ENCODE measurements at regions not wholly inside any gene's neighbourhood (a gene's known extent, or its start where the extent isn't known, plus 50 kb on each side); places are given as distances from the start of the nearest gene placed in this dataset.

DNA sequence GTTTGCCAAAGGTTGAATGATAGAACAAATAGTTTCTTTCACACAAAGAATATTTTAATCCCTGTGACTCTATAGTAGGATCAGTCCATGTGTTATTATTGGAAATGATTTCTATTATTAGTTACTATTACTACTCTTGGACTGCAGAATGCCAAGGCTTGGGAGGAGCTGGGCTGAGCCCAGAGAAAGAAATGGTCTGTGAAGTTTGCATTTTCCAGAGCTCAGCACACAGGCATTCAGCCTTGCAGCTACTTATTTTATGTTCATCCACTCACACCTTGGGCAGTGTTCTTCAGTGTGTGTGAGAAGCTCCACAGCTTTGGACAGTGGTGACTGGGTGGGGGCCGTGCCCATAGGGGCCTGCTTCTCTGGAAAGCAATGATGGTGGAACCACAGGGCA is 583.1 kb downstream of the CCDC171 start:
- no peak for DNase-seq

DNA sequence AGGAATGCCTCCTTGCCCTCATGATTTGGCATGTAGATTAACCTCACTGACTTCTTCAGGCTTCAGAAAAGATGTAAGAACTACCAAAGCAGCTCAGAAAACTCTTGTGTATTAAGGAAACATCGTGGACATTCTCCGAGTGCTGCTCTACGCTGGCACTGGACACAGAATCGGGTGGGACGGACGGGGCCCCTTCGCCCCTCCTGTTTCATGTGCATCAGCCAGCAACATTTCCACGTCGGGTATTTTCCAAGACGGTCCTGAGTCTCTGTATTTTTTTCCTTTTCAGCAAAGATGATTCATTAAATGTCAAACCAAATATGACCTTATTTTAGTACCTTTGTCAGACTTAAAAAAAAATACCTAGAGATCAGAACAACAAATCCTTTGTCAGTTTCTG is 583.6 kb downstream of the CCDC171 start:
- no peak for DNase-seq

DNA sequence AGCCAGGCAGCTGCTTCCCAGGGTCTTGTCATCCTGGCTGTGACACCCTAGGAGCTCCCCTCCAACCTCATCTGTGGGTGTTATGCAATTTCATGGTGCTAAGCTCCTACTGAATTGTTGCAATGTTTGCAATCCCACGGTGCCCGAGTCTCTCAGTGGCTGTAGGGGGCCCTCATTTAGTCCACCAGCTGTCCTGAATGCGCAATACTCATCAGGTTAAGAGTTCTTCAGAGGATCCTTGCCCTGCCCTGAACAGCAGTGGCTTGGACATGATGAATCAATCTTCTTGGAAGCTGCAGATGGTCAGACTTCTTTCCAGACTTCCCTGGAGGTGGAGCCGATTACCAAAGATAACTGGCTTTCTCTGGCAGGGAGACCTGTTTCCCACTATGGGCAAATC is 584.1 kb downstream of the CCDC171 start:
- DNase-seq, result no peak

DNA sequence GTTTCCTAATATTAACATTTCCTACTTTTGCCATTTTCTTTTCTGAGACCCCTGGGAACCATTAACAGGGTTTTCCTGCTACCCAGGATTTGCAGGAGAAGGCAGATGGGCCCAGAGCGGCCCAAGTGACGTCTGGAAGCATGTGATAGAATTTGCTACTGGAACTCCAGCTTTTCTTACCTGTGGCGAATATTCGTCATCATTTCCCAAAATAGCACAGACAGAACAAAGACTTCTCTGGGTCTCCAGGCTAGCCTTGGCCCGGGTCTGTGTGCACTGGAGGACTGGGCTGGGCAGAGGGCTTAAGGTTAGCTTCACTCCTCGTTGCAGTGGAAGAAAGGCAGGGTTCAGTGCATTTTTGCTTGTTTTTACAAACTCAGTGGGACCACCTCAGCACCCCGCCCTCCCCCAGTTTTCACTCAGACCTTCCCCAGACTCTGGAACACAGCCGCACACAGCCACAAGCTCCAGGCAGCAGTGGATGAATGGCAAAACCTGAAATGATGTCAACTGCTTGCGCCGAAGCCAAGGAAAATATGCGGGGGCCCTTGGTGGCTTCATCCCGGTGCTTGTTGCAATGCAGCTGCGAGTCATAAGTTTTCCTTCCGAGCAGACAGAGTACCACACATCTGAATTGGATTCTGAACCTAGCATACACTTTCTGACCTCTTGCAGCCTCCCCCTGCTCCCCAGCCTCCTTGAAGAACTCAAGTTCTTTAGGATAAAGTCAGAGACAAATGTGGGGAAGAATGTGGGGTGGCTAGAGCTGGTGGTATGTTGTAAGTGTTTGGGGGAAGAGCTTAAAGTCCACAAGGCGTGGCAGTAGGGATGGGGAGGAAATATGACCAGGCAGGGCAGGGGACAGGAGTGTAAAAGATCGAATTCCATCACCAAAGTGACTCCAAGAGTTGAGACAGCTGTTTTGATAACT is 586.0 kb downstream of the CCDC171 start:
- no peak for DNase-seq

DNA sequence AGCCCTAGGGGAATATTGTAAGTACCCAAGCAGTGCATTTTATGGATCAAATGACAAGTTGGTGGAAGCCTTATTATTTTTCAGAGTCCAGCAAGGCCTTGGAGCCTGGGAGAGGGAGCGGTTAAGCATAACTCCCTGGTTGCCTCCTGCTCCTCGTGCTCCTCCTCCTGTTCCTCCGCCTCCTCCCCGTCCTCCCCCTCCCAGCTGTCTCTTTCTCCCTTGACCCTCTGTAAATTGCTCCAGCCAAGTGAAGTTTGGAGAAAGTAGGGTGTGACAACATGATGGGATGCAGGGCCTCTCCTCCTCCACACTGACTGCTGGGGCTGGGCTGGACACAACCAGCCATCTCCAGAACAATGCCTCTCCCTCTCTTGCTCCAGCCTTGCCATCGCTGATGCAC is 586.9 kb downstream of the CCDC171 start:
- DNase-seq, result no peak

DNA sequence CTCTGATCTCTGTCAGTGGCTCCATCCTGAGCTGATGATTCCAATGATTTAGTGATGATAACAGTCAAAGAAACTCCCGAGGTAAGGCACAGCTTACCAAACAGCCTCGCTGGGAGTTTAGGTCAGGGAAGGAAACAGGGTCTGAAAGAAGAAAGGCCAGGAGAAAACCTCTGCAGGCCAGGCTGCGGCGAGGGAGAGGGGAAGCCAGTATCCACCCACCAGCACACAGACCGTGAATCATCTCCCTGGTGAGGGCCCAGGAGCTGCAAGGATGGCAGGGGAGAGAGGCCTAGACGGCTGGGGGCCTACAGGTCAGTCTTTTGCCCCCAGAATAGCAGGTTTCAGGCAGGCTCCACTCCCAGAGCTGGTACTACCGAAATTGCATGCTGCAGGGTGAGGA is 590.5 kb downstream of the CCDC171 start:
- DNase-seq, result no peak

DNA sequence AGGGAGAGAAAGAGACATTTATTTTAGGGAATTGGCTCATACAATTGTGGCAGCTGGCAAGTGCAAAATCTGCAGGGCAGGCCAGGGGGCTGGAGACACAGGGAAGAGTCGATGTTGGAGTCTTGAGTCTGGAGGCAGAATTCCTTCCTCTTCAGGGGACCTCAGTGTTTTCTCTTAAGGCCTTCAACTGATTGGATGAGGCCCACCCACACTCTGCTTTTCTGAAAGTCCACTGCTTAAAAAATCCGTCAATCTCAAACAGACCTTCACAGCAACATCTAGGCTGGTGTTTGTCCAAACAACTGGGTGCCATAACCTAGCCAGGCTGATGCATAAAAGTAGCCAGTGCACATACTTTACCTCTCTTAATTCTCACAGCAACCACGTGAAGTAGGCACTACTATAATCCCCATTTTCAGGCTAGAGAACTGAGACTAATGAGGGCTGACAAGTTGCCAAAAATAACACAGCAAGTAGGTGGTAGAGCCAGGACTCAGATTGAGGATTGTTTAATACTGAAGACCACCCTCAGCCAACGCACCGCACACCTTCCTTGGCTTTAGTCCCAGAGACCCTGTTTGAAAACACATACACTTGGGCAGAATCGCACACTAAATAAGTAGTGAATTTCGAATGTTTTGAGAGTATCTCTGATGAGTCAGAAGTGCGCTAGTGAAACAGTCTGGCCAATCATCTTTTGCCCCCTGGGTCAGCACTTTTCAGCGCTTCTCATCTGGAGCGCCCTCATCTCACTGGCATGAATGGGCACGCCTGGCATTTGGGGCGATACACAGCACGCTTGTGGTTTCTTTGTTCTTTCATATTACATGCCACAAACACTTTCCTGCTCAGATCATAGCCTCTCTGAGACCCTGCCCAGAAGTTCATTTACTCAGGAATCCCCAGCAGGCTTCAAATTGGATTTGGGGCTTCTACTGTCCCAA is 591.4 kb downstream of the CCDC171 start:
- no peak for DNase-seq

DNA sequence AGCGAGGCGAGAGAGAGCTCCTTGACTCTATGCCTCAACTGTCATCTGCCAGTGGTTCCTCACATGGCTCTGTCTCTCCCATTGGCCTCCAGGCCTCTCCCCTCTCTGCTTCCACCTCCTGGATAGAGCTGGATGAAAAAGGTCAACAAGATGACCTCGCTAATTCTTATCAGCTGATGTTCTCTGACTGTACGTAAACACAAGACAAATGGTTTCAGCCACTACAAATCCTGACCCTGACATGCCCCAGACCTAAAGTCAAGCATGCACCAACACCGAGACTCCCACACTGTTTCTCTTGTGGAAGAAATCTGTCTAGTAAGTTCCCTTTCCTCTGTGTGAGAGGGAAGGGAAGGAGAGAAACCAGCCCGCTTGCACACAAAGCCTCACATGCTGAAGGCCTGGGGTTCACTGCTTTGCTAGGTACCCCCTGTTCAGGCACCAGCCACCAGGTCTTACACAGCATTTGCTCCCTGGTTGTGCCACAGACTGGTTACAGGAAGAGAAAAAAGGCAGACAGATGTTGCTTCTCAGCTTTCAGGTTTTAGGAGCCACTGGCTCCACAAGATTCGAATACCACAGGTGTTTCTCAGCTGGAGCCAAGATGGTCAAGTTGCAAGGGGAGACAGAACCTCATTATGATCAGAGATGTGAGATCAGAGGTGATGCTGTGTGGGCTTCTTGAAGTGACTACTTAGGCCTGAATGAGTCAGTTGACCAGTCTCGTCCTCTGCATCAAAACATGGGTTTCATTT is 592.5 kb downstream of the CCDC171 start:
- DNase-seq, result no peak

DNA sequence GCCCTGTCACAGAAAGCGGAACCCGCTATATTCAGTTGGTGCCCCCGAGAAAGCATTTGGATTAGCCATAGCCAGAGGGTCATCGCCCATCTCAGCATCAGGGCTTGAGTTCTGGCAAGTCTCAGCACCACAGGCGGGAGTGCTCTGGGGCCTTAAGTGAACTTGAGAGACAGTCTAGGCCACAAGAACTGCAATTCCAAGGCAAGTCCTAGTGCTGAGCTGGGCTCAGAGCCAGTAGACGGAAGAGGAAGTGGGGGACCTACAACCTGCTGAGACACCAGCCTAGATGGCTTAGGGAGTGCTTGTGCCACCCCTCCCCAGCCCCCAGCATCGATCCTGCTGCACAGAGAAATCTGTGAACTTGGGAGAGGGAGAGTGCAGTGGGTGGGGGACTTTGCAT is 594.9 kb downstream of the CCDC171 start:
- no peak for DNase-seq

DNA sequence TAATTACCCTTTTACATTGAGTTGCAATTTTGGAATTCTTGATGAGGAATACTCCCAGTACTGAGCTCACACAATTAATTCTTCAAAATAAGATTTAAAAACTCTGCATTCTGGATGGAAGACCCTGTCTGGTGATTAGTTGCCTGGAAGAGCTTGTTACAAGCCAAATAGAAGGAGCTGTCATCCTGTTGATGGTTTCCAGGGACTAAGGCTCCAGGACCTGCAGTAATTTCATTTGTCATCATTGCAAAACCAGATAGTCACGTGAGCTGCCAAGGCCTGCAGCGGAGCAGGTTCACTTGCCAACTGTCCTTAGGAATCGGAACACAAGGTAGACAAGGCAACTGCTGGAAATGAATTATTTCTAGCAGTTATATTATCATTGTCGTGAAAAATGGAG is 597.7 kb downstream of the CCDC171 start:
- no peak for DNase-seq

DNA sequence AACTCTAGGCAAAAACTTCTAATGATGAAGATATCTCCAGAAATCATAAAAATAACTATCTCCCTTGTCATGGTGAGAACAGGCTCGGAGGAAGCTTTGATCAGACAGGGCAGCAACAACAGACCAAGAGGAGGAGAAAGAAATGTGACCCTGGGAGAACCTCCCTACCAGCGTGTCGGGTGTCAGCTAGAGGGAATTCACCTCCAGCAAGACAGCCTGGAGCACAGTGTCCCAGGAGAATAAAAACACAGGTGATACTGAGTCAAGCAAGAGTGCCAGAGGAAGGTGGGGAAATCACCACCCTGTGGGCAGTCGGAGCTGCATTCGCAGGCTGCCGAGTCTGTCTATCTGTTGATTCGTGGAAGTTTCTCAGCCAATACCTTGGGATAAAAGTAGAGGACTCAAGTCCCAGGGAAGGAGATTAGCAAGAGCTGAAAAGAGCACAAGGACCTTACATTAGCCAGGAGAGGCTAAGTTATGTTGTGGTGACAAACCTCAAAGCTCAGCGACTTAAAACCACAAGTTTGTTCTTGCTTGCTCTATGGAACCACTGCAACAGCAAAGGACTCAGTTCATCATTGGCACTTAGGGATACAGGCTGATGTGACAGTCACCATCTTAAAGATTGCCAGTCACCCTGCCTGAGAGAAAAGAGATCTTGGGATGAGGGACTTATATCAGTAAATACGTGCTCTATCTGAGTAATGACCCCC is 598.3 kb downstream of the CCDC171 start:
- DNase-seq, result no peak

DNA sequence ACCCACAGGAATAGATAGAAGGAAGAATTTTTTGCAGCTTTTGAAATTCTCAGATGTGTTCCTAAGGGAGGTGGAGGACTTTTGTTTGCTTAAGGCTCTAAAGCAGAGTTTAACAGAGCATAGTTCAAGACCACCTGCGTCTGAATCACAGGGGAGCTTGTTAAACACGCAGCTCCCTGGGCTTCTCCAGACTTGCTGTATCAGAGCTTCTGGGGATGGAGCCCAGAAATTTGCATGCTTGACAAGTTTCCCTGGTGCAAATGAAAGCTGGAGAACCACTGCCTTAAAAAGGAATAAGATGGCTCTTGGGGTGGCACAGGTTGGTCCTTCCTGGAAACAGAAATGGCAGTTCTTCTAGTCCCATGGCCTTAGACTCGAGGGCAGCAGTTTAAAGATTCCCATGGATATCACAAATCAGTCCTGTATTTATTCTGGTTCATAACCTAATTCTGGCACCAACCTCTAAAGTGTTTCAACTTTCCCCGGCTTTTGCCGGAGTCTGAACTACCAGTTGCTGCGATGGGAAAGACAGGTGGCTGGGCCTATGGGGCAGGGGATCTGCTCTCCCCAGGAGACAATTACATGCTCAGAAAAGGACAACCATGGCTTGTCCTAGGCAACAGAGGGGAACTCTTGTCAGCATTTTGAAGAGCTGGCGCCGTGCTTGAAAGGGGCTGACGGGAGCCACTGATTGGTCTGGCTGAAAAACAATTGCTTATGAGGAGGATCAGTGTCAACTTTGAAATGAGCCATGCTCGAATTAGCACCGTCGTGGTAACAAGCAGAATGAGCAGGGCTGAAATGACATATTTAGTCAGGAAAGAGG is 599.6 kb downstream of the CCDC171 start:
- DNase-seq, result no peak

DNA sequence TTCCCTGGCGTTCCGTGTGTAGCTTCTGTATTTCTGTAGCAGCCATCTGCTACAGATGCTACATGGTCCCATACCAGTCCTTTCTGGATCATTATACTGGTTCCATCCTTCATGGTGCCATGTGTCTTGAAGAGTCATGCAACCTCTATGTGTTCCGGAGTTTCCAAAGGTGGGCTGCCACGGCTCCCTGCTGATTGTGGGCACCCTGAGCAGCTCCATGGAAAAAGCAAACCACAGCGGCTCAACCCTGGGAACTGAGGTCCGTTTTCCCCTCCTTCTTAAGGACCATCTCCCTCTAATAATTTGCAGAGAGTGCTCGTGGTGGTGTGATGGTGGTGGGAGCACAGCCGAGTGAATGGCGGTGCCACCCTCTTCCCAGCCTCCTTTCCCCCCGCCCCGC is 600.4 kb downstream of the CCDC171 start:
- no peak for DNase-seq

DNA sequence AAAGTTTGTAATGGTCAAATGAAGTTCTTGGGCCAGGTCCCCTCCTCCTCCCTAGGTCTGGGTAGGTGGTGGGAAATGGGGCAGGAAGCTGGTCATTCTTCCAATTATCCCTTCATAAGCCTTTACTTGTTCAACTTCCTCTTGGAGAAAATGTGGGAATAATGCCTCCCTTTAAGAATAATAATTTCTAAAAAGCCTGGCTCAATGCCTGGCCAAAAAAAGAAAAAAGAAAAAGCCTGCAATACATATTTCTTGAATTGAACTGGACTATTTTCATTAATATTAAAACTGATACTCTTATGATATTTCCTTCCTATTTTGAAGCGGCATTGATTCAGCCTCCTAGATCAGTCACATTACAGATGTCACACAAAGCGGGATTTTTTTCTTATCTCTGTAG is 600.9 kb downstream of the CCDC171 start:
- DNase-seq, result no peak

DNA sequence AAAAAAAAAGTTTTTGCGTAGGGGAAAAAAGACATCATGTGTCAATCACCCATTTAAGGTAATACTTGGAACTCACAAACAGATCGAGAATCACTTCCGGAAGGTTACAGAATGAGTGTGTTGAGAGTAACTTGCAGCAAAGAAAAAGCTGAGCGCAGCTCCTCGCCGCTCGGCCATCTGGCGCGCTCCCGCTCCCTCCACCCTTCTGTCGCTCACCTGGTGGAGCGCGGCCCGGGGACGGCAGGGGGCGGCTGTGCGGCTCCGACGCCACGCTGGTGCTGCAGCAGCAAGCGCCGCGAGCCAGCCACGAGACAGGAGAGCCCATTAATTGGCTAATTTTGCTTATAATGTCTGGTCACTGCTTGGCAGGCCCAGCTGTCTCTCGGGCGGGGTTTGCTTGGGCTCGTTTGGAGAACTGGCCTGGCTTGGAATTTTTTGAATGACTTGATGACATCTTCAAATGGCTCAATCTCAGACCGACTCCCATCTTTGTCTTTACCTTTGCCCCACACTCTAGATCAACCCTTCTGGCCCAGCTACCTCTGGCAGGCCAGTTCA is 601.8 kb downstream of the CCDC171 start:
- DNase-seq, result peak; percentile 60

DNA sequence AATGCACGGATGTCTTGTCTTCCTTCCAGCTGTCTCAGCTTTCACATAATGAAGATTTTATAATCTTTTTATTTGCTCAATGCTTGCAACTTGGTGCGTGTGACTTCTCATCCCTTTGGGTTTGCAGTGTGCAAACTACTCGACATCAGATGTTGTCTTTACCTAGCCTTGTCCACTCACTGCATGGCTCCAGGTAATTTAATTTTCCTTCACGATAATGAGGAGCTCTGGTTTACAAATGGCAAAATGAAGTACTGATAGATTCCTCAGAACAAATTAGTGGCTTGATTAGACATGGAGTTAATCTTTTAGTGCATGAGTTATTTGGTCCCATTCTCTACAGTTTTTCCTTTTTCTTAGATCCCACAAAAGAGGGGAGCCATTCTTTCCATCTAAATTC is 603.0 kb downstream of the CCDC171 start:
- DNase-seq, result no peak

DNA sequence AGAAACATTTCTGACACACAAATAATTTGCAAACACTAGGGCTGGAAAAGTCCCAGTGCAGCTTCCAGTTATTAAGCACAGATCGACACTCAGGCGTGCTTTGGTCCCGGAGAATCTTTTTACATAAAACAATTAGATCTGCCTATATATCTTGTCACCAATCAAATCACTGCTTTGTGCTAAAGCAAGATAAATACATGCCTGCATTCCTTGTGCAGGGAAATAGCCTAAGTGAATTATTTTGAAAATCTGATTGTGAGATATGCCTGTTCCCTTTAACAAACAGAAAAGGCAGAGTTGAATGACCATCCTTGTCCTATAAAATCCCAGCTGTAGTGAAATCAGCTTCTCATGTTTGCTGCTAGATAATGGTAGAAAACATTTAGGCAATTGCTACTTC is 604.4 kb downstream of the CCDC171 start:
- DNase-seq, result no peak

DNA sequence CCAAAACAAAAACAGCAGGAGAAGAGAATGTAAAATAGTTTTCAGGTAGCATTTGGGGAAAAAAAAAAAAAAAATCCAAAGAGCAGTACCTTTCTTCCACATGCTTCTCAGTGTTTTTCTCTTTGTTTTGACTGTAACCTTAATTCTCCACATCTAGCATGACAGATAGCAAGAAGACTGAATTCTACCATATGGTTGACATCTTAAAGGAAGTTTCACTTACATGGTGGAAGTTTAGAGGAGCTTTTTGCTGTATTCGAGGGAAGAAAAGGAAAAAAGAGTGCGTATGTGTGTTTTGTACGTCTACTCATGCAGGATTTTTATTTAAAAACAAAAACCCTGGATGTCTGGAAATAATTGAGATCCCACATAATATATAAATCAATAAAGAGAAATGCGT is 604.8 kb downstream of the CCDC171 start:
- no peak for DNase-seq

DNA sequence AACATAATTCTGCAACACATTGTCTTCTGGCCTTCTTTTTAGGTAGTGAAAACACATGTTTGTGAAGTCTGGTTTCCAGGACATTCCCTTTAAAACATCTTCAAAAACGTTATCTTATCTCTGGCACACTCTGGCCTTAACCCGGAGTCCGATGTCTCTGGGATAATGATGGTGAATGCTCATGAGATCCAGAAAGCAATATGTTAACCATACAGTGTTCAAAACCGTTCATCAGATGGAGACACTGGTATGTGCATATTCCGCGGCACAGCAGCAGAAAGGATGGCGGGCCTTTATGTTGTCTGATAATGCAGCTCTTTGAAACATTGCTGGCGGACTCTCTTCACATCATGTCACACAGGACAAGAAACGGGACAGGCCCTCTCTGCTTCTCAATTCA is 605.2 kb downstream of the CCDC171 start:
- no peak for DNase-seq

DNA sequence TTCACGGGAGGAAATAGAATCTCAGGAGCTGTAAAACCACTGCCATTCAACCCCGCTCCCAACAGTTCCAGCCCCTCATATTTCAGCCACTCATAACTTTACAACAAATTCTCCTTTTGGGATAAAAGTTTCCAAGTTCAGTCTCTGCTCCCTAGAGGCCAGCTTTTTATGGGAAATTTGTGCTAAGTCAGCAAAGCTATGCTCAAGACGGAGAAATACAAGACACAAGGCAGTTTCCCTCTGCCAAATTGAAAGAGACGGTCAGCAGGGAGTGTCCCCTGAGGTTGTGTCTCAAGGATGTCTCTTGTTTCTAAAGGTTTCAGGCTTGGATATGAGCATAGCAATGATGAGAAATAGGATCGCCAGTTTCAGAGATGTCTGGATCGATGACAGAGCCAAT is 608.6 kb downstream of the CCDC171 start:
- DNase-seq, result no peak

DNA sequence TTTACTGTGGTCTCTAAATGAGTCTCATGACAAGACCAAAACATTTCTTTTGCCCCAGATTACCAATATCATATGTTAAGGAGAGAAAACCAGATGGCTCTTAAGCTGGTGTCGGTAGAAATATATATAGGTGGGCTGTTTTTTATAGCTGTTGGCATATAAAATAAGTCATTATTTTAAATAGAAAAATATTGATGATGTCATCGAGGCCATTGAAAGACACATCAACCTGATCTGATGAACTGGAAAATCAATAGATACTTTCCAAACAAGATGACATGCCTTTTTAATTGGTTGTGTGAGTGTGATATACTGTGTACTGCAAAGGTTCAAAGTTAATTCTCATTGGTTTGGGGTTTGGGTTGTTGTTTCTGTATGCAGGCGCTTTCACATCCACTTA is 617.3 kb downstream of the CCDC171 start:
- DNase-seq, result no peak

All from stimulated activated CD4-positive, alpha-beta T cell treated with anti-CD3 and anti-CD28 coated beads, Interleukin-1b, Interleukin-23, amount 100 ng/mL, for 48 hours (primary cell).